ENCODE measurements at regions not wholly inside any gene's neighbourhood (a gene's known extent, or its start where the extent isn't known, plus 50 kb on each side); places are given as distances from the start of the nearest gene placed in this dataset.

GRCh38 chr10:78815702-78816334 lies 252.9 kb upstream of the ZMIZ1 start:
- DNase-seq (ENCODE audit: low read depth), result no peak
- Histone ChIP-seq H3K9ac (ENCODE audit: low read length) (no peak overlapping the region), H3K4me3 (ENCODE audit: low read length) (no peak overlapping the region), H3K9me3 (ENCODE audit: control insufficient read depth, low read length) (peaks cover 10% of the 10 kb centered on the region), H3K36me3 (ENCODE audit: control insufficient read depth, insufficient read depth, low read length, severe bottlenecking) (no peaks in the 10 kb centered on the region), H3K4me1 (ENCODE audit: control insufficient read depth, insufficient read depth, low read length) (peaks cover 13% of the 10 kb centered on the region), H3K27me3 (replicated peaks; ENCODE audit: control insufficient read depth, insufficient read depth, low read length) (no peaks in the 10 kb centered on the region)

GRCh38 chr10:78817361-78817760 lies 251.4 kb upstream of the ZMIZ1 start:
- Histone ChIP-seq H3K36me3 (ENCODE audit: control insufficient read depth, insufficient read depth, low read length, severe bottlenecking) (no peaks in the 10 kb centered on the region), H3K9ac (ENCODE audit: low read length) (peak overlapping the region; percentile 24), H3K9me3 (ENCODE audit: control insufficient read depth, low read length) (no peaks in the 10 kb centered on the region), H3K27me3 (replicated peaks; ENCODE audit: control insufficient read depth, insufficient read depth, low read length) (no peaks in the 10 kb centered on the region), H3K4me1 (ENCODE audit: control insufficient read depth, insufficient read depth, low read length) (peaks cover 13% of the 10 kb centered on the region), H3K4me3 (ENCODE audit: low read length) (peak overlapping the region; percentile 5)
- peak; percentile 47 for DNase-seq (ENCODE audit: low read depth)

GRCh38 chr10:78817804-78818203 lies 251.0 kb upstream of the ZMIZ1 start:
- no peak for DNase-seq (ENCODE audit: low read depth)

GRCh38 chr10:78819361-78820006 lies 249.3 kb upstream of the ZMIZ1 start:
- Histone ChIP-seq H3K27me3 (replicated peaks; ENCODE audit: control insufficient read depth, insufficient read depth, low read length) (peaks cover 5% of the 10 kb centered on the region), H3K4me3 (ENCODE audit: low read length) (no peak overlapping the region), H3K36me3 (ENCODE audit: control insufficient read depth, insufficient read depth, low read length, severe bottlenecking) (no peaks in the 10 kb centered on the region), H3K9me3 (ENCODE audit: control insufficient read depth, low read length) (no peaks in the 10 kb centered on the region), H3K9ac (ENCODE audit: low read length) (no peak overlapping the region), H3K4me1 (ENCODE audit: control insufficient read depth, insufficient read depth, low read length) (peaks cover 13% of the 10 kb centered on the region)
- DNase-seq (ENCODE audit: low read depth), result no peak

More at GRCh38 chr10:78817804-78818203, 251.0 kb upstream of the ZMIZ1 start:
- peaks cover 13% of the 10 kb centered on the region for H3K4me1 ChIP-seq (ENCODE audit: control insufficient read depth, insufficient read depth, low read length)
- no peak overlapping the region for H3K4me3 ChIP-seq (ENCODE audit: low read length)
- H3K9me3 ChIP-seq (ENCODE audit: control insufficient read depth, low read length), result no peaks in the 10 kb centered on the region
- peak overlapping the region; percentile 24 for H3K9ac ChIP-seq (ENCODE audit: low read length)
- no peaks in the 10 kb centered on the region for H3K27me3 ChIP-seq (replicated peaks; ENCODE audit: control insufficient read depth, insufficient read depth, low read length)
- no peaks in the 10 kb centered on the region for H3K36me3 ChIP-seq (ENCODE audit: control insufficient read depth, insufficient read depth, low read length, severe bottlenecking)

GRCh38 chr10:78820007-78820362 lies 248.8 kb upstream of the ZMIZ1 start:
- no peak for DNase-seq (ENCODE audit: low read depth)
- Histone ChIP-seq H3K9me3 (ENCODE audit: control insufficient read depth, low read length) (no peaks in the 10 kb centered on the region), H3K36me3 (ENCODE audit: control insufficient read depth, insufficient read depth, low read length, severe bottlenecking) (no peaks in the 10 kb centered on the region), H3K4me3 (ENCODE audit: low read length) (no peak overlapping the region), H3K27me3 (replicated peaks; ENCODE audit: control insufficient read depth, insufficient read depth, low read length) (peaks cover 5% of the 10 kb centered on the region), H3K9ac (ENCODE audit: low read length) (no peak overlapping the region), H3K4me1 (ENCODE audit: control insufficient read depth, insufficient read depth, low read length) (peaks cover 13% of the 10 kb centered on the region)

GRCh38 chr10:78821052-78821451 lies 247.7 kb upstream of the ZMIZ1 start:
- Histone ChIP-seq H3K9me3 (ENCODE audit: control insufficient read depth, low read length) (no peaks in the 10 kb centered on the region), H3K9ac (ENCODE audit: low read length) (no peak overlapping the region), H3K4me1 (ENCODE audit: control insufficient read depth, insufficient read depth, low read length) (peaks cover 13% of the 10 kb centered on the region), H3K4me3 (ENCODE audit: low read length) (no peak overlapping the region), H3K27me3 (replicated peaks; ENCODE audit: control insufficient read depth, insufficient read depth, low read length) (peaks cover 5% of the 10 kb centered on the region), H3K36me3 (ENCODE audit: control insufficient read depth, insufficient read depth, low read length, severe bottlenecking) (no peaks in the 10 kb centered on the region)
- DNase-seq (ENCODE audit: low read depth), result no peak

- H3K9me3 ChIP-seq (ENCODE audit: control insufficient read depth, low read length), result peaks cover 16% of the 10 kb centered on the region
- H3K36me3 ChIP-seq (ENCODE audit: control insufficient read depth, insufficient read depth, low read length, severe bottlenecking), result no peaks in the 10 kb centered on the region
- H3K4me1 ChIP-seq (ENCODE audit: control insufficient read depth, insufficient read depth, low read length), result peaks cover 3% of the 10 kb centered on the region
- no peaks in the 10 kb centered on the region for H3K27me3 ChIP-seq (replicated peaks; ENCODE audit: control insufficient read depth, insufficient read depth, low read length)
- no peak overlapping the region for H3K4me3 ChIP-seq (ENCODE audit: low read length)
- no peak overlapping the region for H3K9ac ChIP-seq (ENCODE audit: low read length)
- no peak for DNase-seq (ENCODE audit: low read depth)
Measured at GRCh38 chr10:78828647-78829539, 239.9 kb upstream of the ZMIZ1 start.

GRCh38 chr10:78829565-78829964 lies 239.2 kb upstream of the ZMIZ1 start:
- DNase-seq (ENCODE audit: low read depth), result peak; percentile 51
- peaks cover 3% of the 10 kb centered on the region for H3K4me1 ChIP-seq (ENCODE audit: control insufficient read depth, insufficient read depth, low read length)
- no peak overlapping the region for H3K9ac ChIP-seq (ENCODE audit: low read length)
- H3K9me3 ChIP-seq (ENCODE audit: control insufficient read depth, low read length), result peaks cover 20% of the 10 kb centered on the region
- H3K4me3 ChIP-seq (ENCODE audit: low read length), result no peak overlapping the region
- H3K27me3 ChIP-seq (replicated peaks; ENCODE audit: control insufficient read depth, insufficient read depth, low read length), result no peaks in the 10 kb centered on the region
- no peaks in the 10 kb centered on the region for H3K36me3 ChIP-seq (ENCODE audit: control insufficient read depth, insufficient read depth, low read length, severe bottlenecking)

- peaks cover 3% of the 10 kb centered on the region for H3K4me1 ChIP-seq (ENCODE audit: control insufficient read depth, insufficient read depth, low read length)
- peaks cover 20% of the 10 kb centered on the region for H3K9me3 ChIP-seq (ENCODE audit: control insufficient read depth, low read length)
- peak; percentile 12 for DNase-seq (ENCODE audit: low read depth)
- no peaks in the 10 kb centered on the region for H3K27me3 ChIP-seq (replicated peaks; ENCODE audit: control insufficient read depth, insufficient read depth, low read length)
- no peaks in the 10 kb centered on the region for H3K36me3 ChIP-seq (ENCODE audit: control insufficient read depth, insufficient read depth, low read length, severe bottlenecking)
- H3K4me3 ChIP-seq (ENCODE audit: low read length), result no peak overlapping the region
- H3K9ac ChIP-seq (ENCODE audit: low read length), result no peak overlapping the region
Measured at GRCh38 chr10:78830062-78830975, 238.4 kb upstream of the ZMIZ1 start.

- DNase-seq (ENCODE audit: low read depth), result no peak
- no peak overlapping the region for H3K9ac ChIP-seq (ENCODE audit: low read length)
- no peak overlapping the region for H3K4me3 ChIP-seq (ENCODE audit: low read length)
- no peaks in the 10 kb centered on the region for H3K36me3 ChIP-seq (ENCODE audit: control insufficient read depth, insufficient read depth, low read length, severe bottlenecking)
- peaks cover 20% of the 10 kb centered on the region for H3K9me3 ChIP-seq (ENCODE audit: control insufficient read depth, low read length)
- H3K4me1 ChIP-seq (ENCODE audit: control insufficient read depth, insufficient read depth, low read length), result peaks cover 3% of the 10 kb centered on the region
- no peaks in the 10 kb centered on the region for H3K27me3 ChIP-seq (replicated peaks; ENCODE audit: control insufficient read depth, insufficient read depth, low read length)
Measured at GRCh38 chr10:78830976-78831375, 237.8 kb upstream of the ZMIZ1 start.
